Mesothelial cell of epicardium (in vitro differentiated cells): ENCODE measurements at regions not wholly inside any gene's neighbourhood (a gene's known extent, or its start where the extent isn't known, plus 50 kb on each side); places are given as distances from the start of the nearest gene placed in this dataset.

ENCODE experiments used
- DNase-seq, 2 experiments: peaks; one replicate each; pipeline ENCODE4 v3.0.0; 2021; ENCODE audit warnings: low spot score in 2 of 2; ENCODE audit not compliant: unreplicated experiment in 2 of 2
- H3K27ac Mint-ChIP-seq: 2 replicates; pipeline ENCODE4 v1.8.0; 2021; ENCODE audit warnings: mixed read lengths
- H3K27me3 Mint-ChIP-seq: 2 replicates; pipeline ENCODE4 v1.8.0; 2021; ENCODE audit warnings: low read depth, mixed read lengths
- H3K36me3 Mint-ChIP-seq: 2 replicates; pipeline ENCODE4 v1.8.0; 2021; ENCODE audit warnings: mixed read lengths
- H3K4me1 Mint-ChIP-seq: 2 replicates; pipeline ENCODE4 v1.8.0; 2021; ENCODE audit warnings: mixed read lengths
- H3K4me3 Mint-ChIP-seq: 2 replicates; pipeline ENCODE4 v1.8.0; 2021; ENCODE audit warnings: mild to moderate bottlenecking, moderate library complexity, mixed read lengths
- H3K9me3 Mint-ChIP-seq: 2 replicates; pipeline ENCODE4 v1.8.0; 2021; ENCODE audit warnings: mixed read lengths
- TF ChIP-seq, protein P1 (sequence below): fragments of 200-600 bp; sonication (generic); IDR thresholded peaks from one replicate; pipeline ENCODE4 v1.5.0; 2021; ENCODE audit warnings: antibody characterized with exemption; ENCODE audit not compliant: unreplicated experiment

DNA sequence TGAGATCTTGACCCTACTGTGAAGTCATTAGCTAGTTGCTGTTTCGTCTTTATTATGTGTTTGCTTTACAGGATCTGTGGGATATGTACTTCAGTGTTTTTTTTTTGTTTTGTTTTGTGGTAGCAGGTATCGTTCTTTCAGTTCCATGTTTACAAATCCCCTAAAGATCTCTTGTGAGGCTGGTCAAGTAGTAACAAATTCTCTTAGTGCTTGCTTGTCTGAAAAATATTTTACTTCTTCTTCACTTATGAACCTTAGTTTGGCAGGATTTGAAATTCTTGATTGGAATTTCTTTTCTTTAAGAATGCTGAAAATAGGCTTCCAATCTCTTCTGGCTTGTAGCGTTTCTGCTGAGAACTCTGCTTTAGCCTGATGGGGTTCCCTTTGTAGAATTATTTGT lies 235.8 kb upstream of the ALCAM start:
- no peak overlapping the region for H3K4me3 Mint-ChIP-seq
- peaks cover 20% of the 10 kb centered on the region for H3K36me3 Mint-ChIP-seq
- peaks cover 49% of the 10 kb centered on the region for H3K9me3 Mint-ChIP-seq
- TF ChIP-seq, protein P1, sequence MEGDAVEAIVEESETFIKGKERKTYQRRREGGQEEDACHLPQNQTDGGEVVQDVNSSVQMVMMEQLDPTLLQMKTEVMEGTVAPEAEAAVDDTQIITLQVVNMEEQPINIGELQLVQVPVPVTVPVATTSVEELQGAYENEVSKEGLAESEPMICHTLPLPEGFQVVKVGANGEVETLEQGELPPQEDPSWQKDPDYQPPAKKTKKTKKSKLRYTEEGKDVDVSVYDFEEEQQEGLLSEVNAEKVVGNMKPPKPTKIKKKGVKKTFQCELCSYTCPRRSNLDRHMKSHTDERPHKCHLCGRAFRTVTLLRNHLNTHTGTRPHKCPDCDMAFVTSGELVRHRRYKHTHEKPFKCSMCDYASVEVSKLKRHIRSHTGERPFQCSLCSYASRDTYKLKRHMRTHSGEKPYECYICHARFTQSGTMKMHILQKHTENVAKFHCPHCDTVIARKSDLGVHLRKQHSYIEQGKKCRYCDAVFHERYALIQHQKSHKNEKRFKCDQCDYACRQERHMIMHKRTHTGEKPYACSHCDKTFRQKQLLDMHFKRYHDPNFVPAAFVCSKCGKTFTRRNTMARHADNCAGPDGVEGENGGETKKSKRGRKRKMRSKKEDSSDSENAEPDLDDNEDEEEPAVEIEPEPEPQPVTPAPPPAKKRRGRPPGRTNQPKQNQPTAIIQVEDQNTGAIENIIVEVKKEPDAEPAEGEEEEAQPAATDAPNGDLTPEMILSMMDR: no peak
- no peaks in the 10 kb centered on the region for H3K4me1 Mint-ChIP-seq
- no peak for DNase-seq
- no peak overlapping the region for H3K27ac Mint-ChIP-seq
- no peaks in the 10 kb centered on the region for H3K27me3 Mint-ChIP-seq

DNA sequence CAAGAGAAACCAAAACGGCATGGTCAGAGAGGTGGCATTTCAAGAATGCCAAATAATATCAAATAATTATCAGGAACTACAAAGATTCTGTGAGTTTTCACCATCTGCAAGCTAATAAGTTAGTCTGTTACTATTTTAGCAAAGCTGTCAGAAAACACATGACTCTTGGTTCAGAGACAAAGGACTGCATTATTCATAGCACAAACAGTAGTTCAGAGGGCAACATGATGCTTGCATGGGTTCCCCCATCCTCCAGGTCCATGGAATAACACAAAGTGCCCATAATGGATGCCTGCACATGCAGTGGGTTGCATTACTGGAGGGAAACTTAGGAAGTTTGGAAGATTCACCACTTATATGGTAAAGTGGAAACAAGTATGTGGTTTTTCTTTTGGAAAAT lies 228.8 kb upstream of the ALCAM start:
- peaks cover 3% of the 10 kb centered on the region for H3K9me3 Mint-ChIP-seq

DNA sequence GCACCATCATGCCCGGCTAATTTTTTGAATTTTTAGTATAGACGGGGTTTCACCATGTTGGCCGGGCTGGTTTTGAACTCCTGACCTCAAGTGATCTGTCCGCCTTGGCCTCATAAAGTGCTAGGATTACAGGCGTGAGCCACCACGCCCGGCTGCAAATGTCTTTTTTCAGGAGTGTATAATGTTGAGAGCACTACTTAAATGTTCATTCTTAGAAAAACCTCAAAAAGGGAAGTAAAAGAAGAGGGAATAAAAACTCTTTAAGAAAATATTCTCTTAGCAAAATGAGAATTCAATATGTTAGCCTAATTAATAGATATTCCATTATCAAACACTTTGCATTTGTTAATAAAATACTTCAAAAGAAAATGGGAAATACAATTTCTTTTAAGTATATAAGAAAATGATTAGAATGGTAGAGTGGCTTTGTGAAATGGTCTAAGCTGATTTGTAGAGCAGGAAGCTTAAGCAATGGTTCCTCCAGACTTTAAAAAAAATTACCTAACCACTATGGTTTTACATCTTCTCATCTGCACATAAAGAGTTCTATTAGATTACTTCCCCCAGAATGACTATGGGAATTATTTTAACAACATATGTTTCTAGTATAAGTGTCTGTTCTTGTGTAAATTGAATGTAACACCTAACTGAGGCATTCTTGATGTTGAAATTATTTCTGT lies 226.7 kb upstream of the ALCAM start:
- Mint-ChIP-seq H3K27ac (no peak overlapping the region), H3K36me3 (no peaks in the 10 kb centered on the region), H3K27me3 (no peaks in the 10 kb centered on the region), H3K9me3 (peaks cover 3% of the 10 kb centered on the region), H3K4me1 (peaks cover 5% of the 10 kb centered on the region), H3K4me3 (no peak overlapping the region)
- DNase-seq: no peak
- TF ChIP-seq, protein P1: no peak

More for the DNA sequence above, 228.8 kb upstream of the ALCAM start:
- Mint-ChIP-seq H3K4me1 (peaks cover 5% of the 10 kb centered on the region), H3K4me3 (no peak overlapping the region), H3K27ac (no peak overlapping the region), H3K27me3 (no peaks in the 10 kb centered on the region), H3K36me3 (no peaks in the 10 kb centered on the region)
- DNase-seq: no peak
- TF ChIP-seq, protein P1: no peak

DNA sequence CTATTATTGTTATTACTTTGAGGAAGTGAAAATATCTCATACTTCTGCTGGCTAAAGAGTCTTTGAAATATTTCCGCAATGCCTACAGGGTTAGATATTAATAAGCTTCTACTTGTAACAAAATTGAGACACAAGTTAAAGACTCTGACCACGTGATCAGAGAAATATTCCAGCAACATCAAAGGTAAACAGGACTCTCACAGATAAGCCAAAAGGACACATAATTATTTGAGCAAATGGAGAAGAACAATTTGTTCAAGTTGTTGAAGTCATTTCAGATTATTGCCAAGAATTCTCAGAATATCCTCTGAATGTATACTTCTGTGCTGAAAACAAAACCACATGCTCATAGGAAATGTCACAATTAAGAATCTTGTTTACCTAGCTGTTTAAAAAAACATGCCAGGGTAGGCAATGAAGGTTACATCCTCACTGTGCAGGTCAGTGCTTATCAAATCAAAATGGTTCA lies 225.8 kb upstream of the ALCAM start:
- TF ChIP-seq, protein P1: no peak
- peaks cover 5% of the 10 kb centered on the region for H3K4me1 Mint-ChIP-seq
- H3K4me3 Mint-ChIP-seq: no peak overlapping the region
- DNase-seq: no peak
- H3K9me3 Mint-ChIP-seq: peaks cover 3% of the 10 kb centered on the region
- no peaks in the 10 kb centered on the region for H3K27me3 Mint-ChIP-seq
- H3K27ac Mint-ChIP-seq: no peak overlapping the region
- no peaks in the 10 kb centered on the region for H3K36me3 Mint-ChIP-seq

DNA sequence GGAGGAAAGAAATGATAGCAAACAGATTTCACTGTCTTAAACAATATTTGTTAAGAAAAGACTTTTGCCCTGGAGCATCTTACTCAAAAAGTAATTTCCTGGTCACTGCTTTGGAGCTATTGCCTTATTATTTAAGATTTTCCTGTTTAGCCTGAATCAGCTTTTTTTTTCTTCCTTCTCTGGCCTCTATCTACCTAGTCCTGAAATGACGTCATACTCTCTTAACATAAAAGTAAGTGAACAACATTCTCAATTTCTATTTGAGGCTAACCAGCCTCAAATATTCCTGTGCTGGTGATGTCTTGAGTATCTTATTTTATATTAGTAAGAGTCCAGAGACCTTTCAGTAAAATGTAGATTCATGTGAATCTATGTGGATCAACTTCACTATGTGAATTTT lies 221.9 kb upstream of the ALCAM start:
- H3K4me3 Mint-ChIP-seq: no peak overlapping the region
- no peak for DNase-seq
- H3K27me3 Mint-ChIP-seq: no peaks in the 10 kb centered on the region
- no peak overlapping the region for H3K27ac Mint-ChIP-seq
- peaks cover 5% of the 10 kb centered on the region for H3K4me1 Mint-ChIP-seq
- peaks cover 6% of the 10 kb centered on the region for H3K36me3 Mint-ChIP-seq
- TF ChIP-seq, protein P1: no peak
- peaks cover 7% of the 10 kb centered on the region for H3K9me3 Mint-ChIP-seq
